Osteocyte (in vitro differentiated cells): ENCODE measurements at regions not wholly inside any gene's neighbourhood (a gene's known extent, or its start where the extent isn't known, plus 50 kb on each side); places are given as distances from the start of the nearest gene placed in this dataset.

Experiments used
- DNase-seq: peaks from one replicate; pipeline ENCODE4 v3.0.0; 2021; ENCODE audit warnings: mixed read lengths; ENCODE audit not compliant: unreplicated experiment; ENCODE audit errors: extremely low spot score
- H3K27ac Mint-ChIP-seq: one replicate; pipeline ENCODE4 v1.8.0; 2021; ENCODE audit warnings: mild to moderate bottlenecking, mixed read lengths; ENCODE audit not compliant: unreplicated experiment
- H3K27me3 Mint-ChIP-seq: one replicate; pipeline ENCODE4 v1.8.0; 2021; ENCODE audit warnings: mixed read lengths; ENCODE audit not compliant: unreplicated experiment
- H3K36me3 Mint-ChIP-seq: one replicate; pipeline ENCODE4 v1.8.0; 2021; ENCODE audit warnings: mixed read lengths; ENCODE audit not compliant: unreplicated experiment
- H3K4me1 Mint-ChIP-seq: one replicate; pipeline ENCODE4 v1.8.0; 2021; ENCODE audit warnings: mixed read lengths; ENCODE audit not compliant: unreplicated experiment
- H3K4me3 Mint-ChIP-seq: one replicate; pipeline ENCODE4 v1.8.0; 2021; ENCODE audit warnings: mild to moderate bottlenecking, moderate library complexity, mixed read lengths; ENCODE audit not compliant: unreplicated experiment
- H3K9me3 Mint-ChIP-seq: one replicate; pipeline ENCODE4 v1.8.0; 2021; ENCODE audit warnings: mixed read lengths; ENCODE audit not compliant: unreplicated experiment
- TF ChIP-seq, protein P1 (sequence below): fragments of 200-600 bp; sonication (generic); IDR thresholded peaks from 2 replicates; pipeline ENCODE4 v1.5.0; 2021; ENCODE audit warnings: antibody characterized with exemption, mild to moderate bottlenecking, moderate library complexity

DNA sequence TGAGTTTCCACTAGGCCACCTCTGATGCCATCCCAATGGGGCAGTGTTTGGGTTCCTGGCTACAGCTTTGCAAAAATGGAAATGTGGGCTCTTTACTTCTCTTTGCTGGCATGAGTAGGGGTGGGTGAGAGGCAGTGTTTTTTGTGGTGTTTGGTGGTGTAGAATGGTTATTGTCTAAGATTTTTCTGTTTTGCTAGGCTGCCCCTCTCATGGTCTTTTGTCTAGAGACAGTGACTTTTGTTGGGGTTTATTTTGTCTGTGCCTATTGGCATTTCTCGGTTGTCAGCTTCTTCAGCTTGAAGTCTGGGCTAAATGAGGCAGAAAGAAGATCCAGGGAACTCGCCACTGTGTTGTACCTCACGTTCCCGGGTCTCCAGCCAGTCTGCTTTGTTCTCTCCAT is 112.1 kb downstream of the CENPF start:
- no peaks in the 10 kb centered on the region for H3K36me3 Mint-ChIP-seq
- H3K27ac Mint-ChIP-seq, result no peak overlapping the region
- DNase-seq, result no peak
- no peak overlapping the region for H3K4me3 Mint-ChIP-seq
- no peaks in the 10 kb centered on the region for H3K4me1 Mint-ChIP-seq
- H3K27me3 Mint-ChIP-seq, result peaks cover 43% of the 10 kb centered on the region
- H3K9me3 Mint-ChIP-seq, result no peaks in the 10 kb centered on the region
- TF ChIP-seq, protein P1, sequence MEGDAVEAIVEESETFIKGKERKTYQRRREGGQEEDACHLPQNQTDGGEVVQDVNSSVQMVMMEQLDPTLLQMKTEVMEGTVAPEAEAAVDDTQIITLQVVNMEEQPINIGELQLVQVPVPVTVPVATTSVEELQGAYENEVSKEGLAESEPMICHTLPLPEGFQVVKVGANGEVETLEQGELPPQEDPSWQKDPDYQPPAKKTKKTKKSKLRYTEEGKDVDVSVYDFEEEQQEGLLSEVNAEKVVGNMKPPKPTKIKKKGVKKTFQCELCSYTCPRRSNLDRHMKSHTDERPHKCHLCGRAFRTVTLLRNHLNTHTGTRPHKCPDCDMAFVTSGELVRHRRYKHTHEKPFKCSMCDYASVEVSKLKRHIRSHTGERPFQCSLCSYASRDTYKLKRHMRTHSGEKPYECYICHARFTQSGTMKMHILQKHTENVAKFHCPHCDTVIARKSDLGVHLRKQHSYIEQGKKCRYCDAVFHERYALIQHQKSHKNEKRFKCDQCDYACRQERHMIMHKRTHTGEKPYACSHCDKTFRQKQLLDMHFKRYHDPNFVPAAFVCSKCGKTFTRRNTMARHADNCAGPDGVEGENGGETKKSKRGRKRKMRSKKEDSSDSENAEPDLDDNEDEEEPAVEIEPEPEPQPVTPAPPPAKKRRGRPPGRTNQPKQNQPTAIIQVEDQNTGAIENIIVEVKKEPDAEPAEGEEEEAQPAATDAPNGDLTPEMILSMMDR, result no peak

DNA sequence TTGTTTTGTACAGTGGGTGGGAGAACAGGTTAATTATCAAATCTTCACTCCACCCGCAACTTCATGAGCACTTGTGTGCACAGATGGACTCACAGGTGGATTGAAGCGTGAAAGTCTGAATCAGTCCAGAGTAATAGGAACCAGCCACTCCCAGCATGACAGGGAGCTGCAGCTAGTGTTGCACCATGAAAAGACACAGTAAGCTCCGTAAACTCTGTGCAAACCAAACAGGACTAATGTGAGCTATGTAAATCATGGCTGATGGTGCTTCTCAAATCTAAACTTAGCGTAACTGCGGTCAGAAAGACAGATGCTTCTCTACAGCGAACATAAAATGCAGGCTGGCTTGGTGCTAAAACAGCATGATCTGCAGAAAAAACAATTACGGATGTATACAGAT is 114.4 kb downstream of the CENPF start:
- Mint-ChIP-seq H3K9me3 (no peaks in the 10 kb centered on the region), H3K4me1 (no peaks in the 10 kb centered on the region), H3K27ac (no peak overlapping the region), H3K27me3 (peaks cover 42% of the 10 kb centered on the region), H3K36me3 (no peaks in the 10 kb centered on the region), H3K4me3 (no peak overlapping the region)
- TF ChIP-seq, protein P1, result no peak
- DNase-seq, result no peak

DNA sequence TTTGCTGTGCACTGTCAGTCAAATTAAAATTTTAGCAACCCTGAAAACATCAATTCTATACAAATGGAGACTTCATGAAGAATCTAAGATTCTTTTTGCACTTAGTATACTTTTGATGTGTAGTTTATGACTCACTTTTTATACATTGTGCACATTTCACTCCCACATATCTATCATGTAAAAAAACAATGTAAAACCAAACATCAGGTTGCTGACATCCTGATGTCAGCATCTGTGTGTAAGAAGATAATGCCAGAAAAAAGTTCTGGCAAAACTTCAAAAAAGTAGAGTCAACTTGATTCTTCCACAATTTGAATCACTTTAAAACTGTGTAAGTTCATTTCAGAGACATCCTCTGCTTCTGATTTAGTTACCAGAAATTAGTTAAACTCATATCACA is 115.7 kb downstream of the CENPF start:
- no peak for DNase-seq
- H3K27ac Mint-ChIP-seq, result no peak overlapping the region
- no peaks in the 10 kb centered on the region for H3K36me3 Mint-ChIP-seq

DNA sequence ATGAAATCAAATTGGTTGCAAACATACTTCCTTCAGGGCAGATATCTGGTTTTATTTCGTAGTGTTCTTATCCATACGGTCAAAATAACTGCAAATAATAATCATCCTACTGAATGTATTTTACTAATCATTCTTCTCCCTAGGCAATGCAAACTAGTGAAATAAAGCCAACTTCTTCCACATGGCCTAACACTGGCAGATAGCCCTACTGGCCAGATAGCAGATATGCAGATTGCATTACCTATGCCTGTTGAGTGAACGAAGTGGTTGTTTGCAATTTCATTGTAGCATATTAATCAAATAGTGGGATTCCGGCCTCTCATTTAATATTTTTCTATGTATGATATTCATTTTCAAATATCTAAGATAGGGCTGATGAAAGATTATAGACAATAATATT is 116.2 kb downstream of the CENPF start:
- H3K36me3 Mint-ChIP-seq, result no peaks in the 10 kb centered on the region
- H3K9me3 Mint-ChIP-seq, result no peaks in the 10 kb centered on the region
- no peaks in the 10 kb centered on the region for H3K4me1 Mint-ChIP-seq
- H3K27me3 Mint-ChIP-seq, result peaks cover 37% of the 10 kb centered on the region
- no peak overlapping the region for H3K4me3 Mint-ChIP-seq
- TF ChIP-seq, protein P1, result no peak
- no peak for DNase-seq
- H3K27ac Mint-ChIP-seq, result no peak overlapping the region

More for the DNA sequence above, 115.7 kb downstream of the CENPF start:
- Mint-ChIP-seq H3K27me3 (peaks cover 39% of the 10 kb centered on the region), H3K4me1 (no peaks in the 10 kb centered on the region), H3K4me3 (no peak overlapping the region), H3K9me3 (no peaks in the 10 kb centered on the region)
- TF ChIP-seq, protein P1, result no peak

DNA sequence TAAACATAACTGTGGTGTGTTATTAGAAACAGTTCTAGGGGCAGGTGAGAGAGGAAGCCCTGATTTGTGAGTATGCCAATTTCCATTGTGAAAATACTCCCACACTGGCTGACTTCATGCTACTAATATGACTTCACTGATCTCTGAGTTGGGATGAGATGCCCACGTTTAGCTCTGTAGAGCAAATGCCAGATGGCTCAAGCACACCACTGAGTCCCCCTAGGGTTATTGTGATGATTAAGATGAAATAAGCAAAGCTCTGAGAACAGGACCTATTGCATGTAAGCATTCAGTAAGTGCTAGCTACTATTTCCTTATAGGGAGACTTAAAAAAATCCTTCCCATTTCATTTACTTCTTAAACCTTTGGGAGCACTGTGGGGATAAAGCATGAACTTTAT is 117.6 kb downstream of the CENPF start:
- TF ChIP-seq, protein P1, result no peak
- H3K36me3 Mint-ChIP-seq, result no peaks in the 10 kb centered on the region
- peaks cover 32% of the 10 kb centered on the region for H3K27me3 Mint-ChIP-seq
- no peak overlapping the region for H3K4me3 Mint-ChIP-seq
- H3K9me3 Mint-ChIP-seq, result no peaks in the 10 kb centered on the region
- no peak overlapping the region for H3K27ac Mint-ChIP-seq
- DNase-seq, result no peak
- H3K4me1 Mint-ChIP-seq, result no peaks in the 10 kb centered on the region
